ENCODE measurements at regions not wholly inside any gene's neighbourhood (a gene's known extent, or its start where the extent isn't known, plus 50 kb on each side); places are given as distances from the start of the nearest gene placed in this dataset.

- H3K27me3 ChIP-seq (ENCODE audit: control insufficient read depth in 4 of 4, insufficient read depth in 4 of 4, low read length in 3 of 4) = no peaks in the 10 kb centered on the region
- no peaks in the 10 kb centered on the region for H3K9me3 ChIP-seq (ENCODE audit: control insufficient read depth in 4 of 4, low read length in 3 of 4)
- TF ChIP-seq RAD21 (IDR thresholded peaks at IDR 0.05) (no peak), CTCF (IDR thresholded peaks at IDR 0.05; ENCODE audit: low read depth, low read length, missing input control) (no peak), GABPA (IDR thresholded peaks at IDR 0.05 in 1 of 2, conservative IDR thresholded peaks at IDR 0.05 in 1 of 2) (no peak), TAF1 (conservative IDR thresholded peaks at IDR 0.05) (no peak), HNF4G (IDR thresholded peaks at IDR 0.05) (no peak), NR2F2 (IDR thresholded peaks at IDR 0.05) (no peak)
- H3K9ac ChIP-seq (ENCODE audit: low read depth in 1 of 2, low read length in 2 of 2) = no peak overlapping the region
- H3K27ac ChIP-seq (ENCODE audit: low read depth in 1 of 2, low read length in 2 of 2) = no peak overlapping the region
- peaks cover 3 to 30% (median 23%) of the 10 kb centered on the region in 4 donors for H3K4me1 ChIP-seq (ENCODE audit: control insufficient read depth in 4 of 4, insufficient read depth in 4 of 4, low read length in 3 of 4)
- peaks cover 0 to 2% (median under 1%) of the 10 kb centered on the region in 4 donors for H3K36me3 ChIP-seq (ENCODE audit: control insufficient read depth in 4 of 4, insufficient read depth in 3 of 4, low read depth in 1 of 4, low read length in 3 of 4)
- no peak overlapping the region for H3K4me3 ChIP-seq (ENCODE audit: low read depth in 1 of 3, low read length in 3 of 3)
- WGBS = 86% methylated on average over 6 of the region's 6 CpGs
- no peak for DNase-seq (ENCODE audit: low spot score)
These were observed 51.8 kb upstream of the GPI start for GRCh38 chr19:34313188-34313587.

- no peak overlapping the region for H3K27ac ChIP-seq (ENCODE audit: low read depth in 1 of 2, low read length in 2 of 2)
- WGBS = 91% methylated on average over 4 of the region's 4 CpGs
These were observed 50.3 kb upstream of the GPI start for GRCh38 chr19:34314437-34315313.

More at GRCh38 chr19:34314437-34315313, 50.3 kb upstream of the GPI start:
- TF ChIP-seq ATF3 (IDR thresholded peaks at IDR 0.05) (no peak), REST (IDR thresholded peaks at IDR 0.05) (no peak), HNF4G (IDR thresholded peaks at IDR 0.05) (no peak), YY1 (IDR thresholded peaks at IDR 0.05) (no peak), TAF1 (conservative IDR thresholded peaks at IDR 0.05) (no peak), FOXA2 (IDR thresholded peaks at IDR 0.05) (no peak), GABPA (IDR thresholded peaks at IDR 0.05 in 1 of 2, conservative IDR thresholded peaks at IDR 0.05 in 1 of 2) (no peak), ZBTB33 (IDR thresholded peaks at IDR 0.05) (no peak), JUND (IDR thresholded peaks at IDR 0.05) (no peak), EGR1 (IDR thresholded peaks at IDR 0.05; ENCODE audit: low read depth in 2 of 2) (no peak), SP1 (IDR thresholded peaks at IDR 0.05) (no peak), RXRA (IDR thresholded peaks at IDR 0.05) (no peak)
- Histone ChIP-seq H3K9ac (ENCODE audit: low read depth in 1 of 2, low read length in 2 of 2) (no peak overlapping the region), H3K27me3 (ENCODE audit: control insufficient read depth in 4 of 4, insufficient read depth in 4 of 4, low read length in 3 of 4) (no peaks in the 10 kb centered on the region), H3K9me3 (ENCODE audit: control insufficient read depth in 4 of 4, low read length in 3 of 4) (no peaks in the 10 kb centered on the region), H3K4me3 (ENCODE audit: low read depth in 1 of 3, low read length in 3 of 3) (no peak overlapping the region), H3K36me3 (ENCODE audit: control insufficient read depth in 4 of 4, insufficient read depth in 3 of 4, low read depth in 1 of 4, low read length in 3 of 4) (peaks cover 0 to 2% (median under 1%) of the 10 kb centered on the region in 4 donors), H3K4me1 (ENCODE audit: control insufficient read depth in 4 of 4, insufficient read depth in 4 of 4, low read length in 3 of 4) (peaks cover 3 to 16% (median 11%) of the 10 kb centered on the region in 4 donors)
- DNase-seq (ENCODE audit: low spot score) = no peak

Data from liver (tissue), 8 donors.